SK-N-SH (cell line): ENCODE measurements at regions not wholly inside any gene's neighbourhood (a gene's known extent, or its start where the extent isn't known, plus 50 kb on each side); places are given as distances from the start of the nearest gene placed in this dataset.

Experiments
- CTCF ChIA-PET: fragments of 300-600, 350-600 bp; formaldehyde crosslinking; extraction: SDS; loops from one replicate; lab custom pipeline; 2021; lab: Yijun Ruan, JAX
- POLR2A ChIA-PET: fragments of 350-600 bp; sonication (Branson Sonifier 250); formaldehyde crosslinking; extraction: SDS; loops from one replicate; lab custom pipeline; 2020; ENCODE audit warnings: antibody characterized with exemption, inconsistent platforms; lab: Yijun Ruan, JAX
- DNase-seq: peaks from one replicate; pipeline ENCODE4 v3.0.0; 2012
- H2AFZ ChIP-seq: fragments of 200-600 bp; sonication (generic); 2 replicates; pipeline ENCODE4 v1.8.1; 2016; ENCODE audit warnings: antibody characterized with exemption, mild to moderate bottlenecking, low read depth
- H3F3A ChIP-seq: fragments of 200-600 bp; sonication (generic); replicated peaks from 2 replicates; pipeline ENCODE3; 2016; ENCODE audit warnings: antibody characterized with exemption, mild to moderate bottlenecking; ENCODE audit not compliant: insufficient read depth
- H3K27ac ChIP-seq, 2 experiments: fragments of 200-500 bp in 1 of 2; fragments of 200-600 bp in 1 of 2; sonication (Bioruptor generic) in 1 of 2; sonication (generic), shearing (Covaris generic) in 1 of 2; 2 replicates each; pipeline versions ENCODE4 v1.5.1 to v1.6.1; 2014 to 2016; ENCODE audit warnings: low read depth in 2 of 2, inconsistent platforms in 1 of 2, low read length in 1 of 2, mild to moderate bottlenecking in 1 of 2, mixed read lengths in 1 of 2
- H3K27me3 ChIP-seq: fragments of 200-600 bp; sonication (generic), shearing (Covaris generic); 2 replicates; pipeline ENCODE4 v1.6.1; 2016; ENCODE audit warnings: mixed run types; ENCODE audit not compliant: insufficient read depth
- H3K36me3 ChIP-seq, 2 experiments: fragments of 200-500 bp in 1 of 2; fragments of 200-600 bp in 1 of 2; sonication (Bioruptor generic) in 1 of 2; sonication (generic) in 1 of 2; replicated peaks in 1 of 2; 2 replicates each; pipeline versions ENCODE3 to v1.5.1; 2014 to 2016; ENCODE audit warnings: low read length in 1 of 2, mild to moderate bottlenecking in 1 of 2; ENCODE audit not compliant: insufficient read depth in 2 of 2, control insufficient read depth in 1 of 2
- H3K4me1 ChIP-seq, 2 experiments: fragments of 200-500 bp in 1 of 2; fragments of 200-600 bp in 1 of 2; sonication (Bioruptor generic) in 1 of 2; sonication (generic), shearing (Covaris generic) in 1 of 2; 2 replicates each; pipeline versions ENCODE4 v1.5.1 to v1.6.1; 2014 to 2016; ENCODE audit warnings: low read depth in 1 of 2, low read length in 1 of 2, mixed run types in 1 of 2; ENCODE audit not compliant: insufficient read depth in 2 of 2, control insufficient read depth in 1 of 2
- H3K4me2 ChIP-seq: fragments of 200-600 bp; sonication (generic), shearing (Covaris generic); 2 replicates; pipeline ENCODE4 v1.6.1; 2017; ENCODE audit warnings: mixed run types
- H3K4me3 ChIP-seq, 2 experiments: fragments of 200-500 bp in 1 of 2; fragments of 200-600 bp in 1 of 2; sonication (Bioruptor generic) in 1 of 2; sonication (generic), shearing (Covaris generic) in 1 of 2; 2 replicates each; pipeline versions ENCODE4 v1.5.1 to v1.8.1; 2014 to 2016; ENCODE audit warnings: low read depth in 2 of 2, inconsistent platforms in 1 of 2, low read length in 1 of 2, mild to moderate bottlenecking in 1 of 2, mixed read lengths in 1 of 2, moderate library complexity in 1 of 2
- H3K79me2 ChIP-seq: fragments of 200-600 bp; sonication (generic); 2 replicates; pipeline ENCODE4 v1.8.1; 2017; ENCODE audit warnings: mild to moderate bottlenecking; ENCODE audit not compliant: insufficient read depth
- H3K9ac ChIP-seq: fragments of 200-600 bp; sonication (generic); 2 replicates; pipeline ENCODE4 v1.6.1; 2017; ENCODE audit warnings: mixed run types
- H3K9me2 ChIP-seq: fragments of 200-600 bp; sonication (generic); 2 replicates; pipeline ENCODE4 v1.6.1; 2017; ENCODE audit warnings: mixed run types
- H3K9me3 ChIP-seq: fragments of 200-600 bp; sonication (generic); 2 replicates; pipeline ENCODE4 v1.6.1; 2017; ENCODE audit warnings: mixed run types, mild to moderate bottlenecking, moderate library complexity
- H4K20me1 ChIP-seq: fragments of 200-600 bp; sonication (generic); 2 replicates; pipeline ENCODE4 v1.6.1; 2017; ENCODE audit warnings: mild to moderate bottlenecking, mixed run types; ENCODE audit not compliant: insufficient read depth
- CHD2 ChIP-seq: fragments of 150-350 bp; IDR thresholded peaks from 2 replicates; pipeline ENCODE4 v1.6.1; 2018; ENCODE audit warnings: low read length; ENCODE audit not compliant: partially characterized antibody
- CTCF ChIP-seq: fragments of 200-600 bp; sonication (generic); IDR thresholded peaks from 2 replicates; pipeline ENCODE4 v1.6.1; 2017; ENCODE audit warnings: antibody characterized with exemption, mild to moderate bottlenecking, moderate library complexity
- FOXM1 ChIP-seq: IDR thresholded peaks from 2 replicates; pipeline ENCODE4 v1.4.0; 2012; ENCODE audit warnings: low read depth, mild to moderate bottlenecking
- GABPA ChIP-seq: IDR thresholded peaks from 2 replicates; pipeline ENCODE4 v1.4.0; 2012; ENCODE audit warnings: low read depth, mild to moderate bottlenecking
- GATA2 ChIP-seq: sonication (generic); formaldehyde crosslinking; IDR thresholded peaks from 2 replicates; pipeline ENCODE4 v1.5.0; 2020; ENCODE audit warnings: mild to moderate bottlenecking, missing genetic modification reagents
- MEF2A ChIP-seq: IDR thresholded peaks from 2 replicates; pipeline ENCODE4 v1.4.0; 2012; ENCODE audit warnings: low read depth, borderline replicate concordance
- MXI1 ChIP-seq: IDR thresholded peaks from 2 replicates; pipeline ENCODE4 v1.6.1; 2012; ENCODE audit warnings: mild to moderate bottlenecking, low read depth, low read length, improper control_type of control experiment
- NFIC ChIP-seq: IDR thresholded peaks from 2 replicates; pipeline ENCODE4 v1.4.0; 2012; ENCODE audit warnings: borderline replicate concordance
- RCOR1 ChIP-seq: fragments of 150-350 bp; IDR thresholded peaks from 2 replicates; pipeline ENCODE4 v1.6.1; 2017; ENCODE audit warnings: antibody characterized with exemption, low read length
- TAF1 ChIP-seq: IDR thresholded peaks from 2 replicates; pipeline ENCODE4 v1.6.1; 2012; ENCODE audit warnings: low read depth, mild to moderate bottlenecking, low read length, moderate library complexity, borderline replicate concordance
- TCF12 ChIP-seq: IDR thresholded peaks from 2 replicates; pipeline ENCODE4 v1.4.0; 2012
- TEAD4 ChIP-seq: IDR thresholded peaks from 2 replicates; pipeline ENCODE4 v1.4.0; 2012; ENCODE audit warnings: mild to moderate bottlenecking, borderline replicate concordance; ENCODE audit not compliant: insufficient read depth
- USF2 ChIP-seq: fragments of 150-350 bp; IDR thresholded peaks from 2 replicates; pipeline ENCODE4 v1.6.1; 2017; ENCODE audit warnings: antibody characterized with exemption, low read length, low read depth, borderline replicate concordance
- WGBS: methylation state at CpG from one replicate; pipeline ENCODE4 v1.1.6; 2017; ENCODE audit warnings: low lambda C conversion rate; 5-methylcytosine and 5-hydroxymethylcytosine counted together

DNA sequence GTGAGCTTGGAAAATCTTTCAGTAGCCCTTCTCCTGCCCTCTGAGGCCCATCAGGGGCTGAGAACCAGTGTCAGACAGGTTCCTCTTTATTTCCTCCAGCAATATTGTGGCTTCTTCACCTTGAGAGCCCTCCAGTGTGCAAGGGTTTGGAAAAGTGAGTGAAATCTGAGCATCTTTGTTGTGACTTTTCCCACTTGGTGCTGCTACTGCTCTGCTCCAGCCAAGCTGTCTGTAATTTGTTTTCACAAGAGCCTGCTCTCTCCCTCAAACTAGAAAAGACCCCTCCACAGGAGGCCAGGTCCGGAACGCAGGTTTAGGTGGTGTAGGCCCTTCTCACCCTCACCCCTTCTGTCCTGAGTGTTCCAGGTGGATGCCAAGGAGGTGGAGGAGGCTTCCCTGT lies 57.4 kb upstream of the SPRY4 start:
- Histone ChIP-seq H3K27ac (no peak overlapping the region), H3F3A (peaks cover 3% of the 10 kb centered on the region), H3K27me3 (no peaks in the 10 kb centered on the region), H3K9me2 (no peaks in the 10 kb centered on the region)
- DNase-seq: no peak
- TF ChIP-seq TCF12 (no peak), MEF2A (no peak), MXI1 (no peak)
- TF ChIP-seq, all 33 proteins: peak for 0
- Histone ChIP-seq H3K79me2 (no peaks in the 10 kb centered on the region), H2AFZ (no peak overlapping the region), H3K9ac (no peak overlapping the region), H4K20me1 (no peaks in the 10 kb centered on the region), H3K9me3 (no peaks in the 10 kb centered on the region), H3K4me1 (peaks cover 0 to 19% of the 10 kb centered on the region in 2 experiments; a peak in 3 of 4 replicates), H3K36me3 (peaks cover 0 to 6% of the 10 kb centered on the region in 2 experiments), H3K4me3 (no peak overlapping the region), H3K4me2 (no peak overlapping the region)
- WGBS: 100% methylated on average over 2 of the region's 2 CpGs
- ChIA-PET POLR2A (no interaction called here), CTCF (no interaction called here)

DNA sequence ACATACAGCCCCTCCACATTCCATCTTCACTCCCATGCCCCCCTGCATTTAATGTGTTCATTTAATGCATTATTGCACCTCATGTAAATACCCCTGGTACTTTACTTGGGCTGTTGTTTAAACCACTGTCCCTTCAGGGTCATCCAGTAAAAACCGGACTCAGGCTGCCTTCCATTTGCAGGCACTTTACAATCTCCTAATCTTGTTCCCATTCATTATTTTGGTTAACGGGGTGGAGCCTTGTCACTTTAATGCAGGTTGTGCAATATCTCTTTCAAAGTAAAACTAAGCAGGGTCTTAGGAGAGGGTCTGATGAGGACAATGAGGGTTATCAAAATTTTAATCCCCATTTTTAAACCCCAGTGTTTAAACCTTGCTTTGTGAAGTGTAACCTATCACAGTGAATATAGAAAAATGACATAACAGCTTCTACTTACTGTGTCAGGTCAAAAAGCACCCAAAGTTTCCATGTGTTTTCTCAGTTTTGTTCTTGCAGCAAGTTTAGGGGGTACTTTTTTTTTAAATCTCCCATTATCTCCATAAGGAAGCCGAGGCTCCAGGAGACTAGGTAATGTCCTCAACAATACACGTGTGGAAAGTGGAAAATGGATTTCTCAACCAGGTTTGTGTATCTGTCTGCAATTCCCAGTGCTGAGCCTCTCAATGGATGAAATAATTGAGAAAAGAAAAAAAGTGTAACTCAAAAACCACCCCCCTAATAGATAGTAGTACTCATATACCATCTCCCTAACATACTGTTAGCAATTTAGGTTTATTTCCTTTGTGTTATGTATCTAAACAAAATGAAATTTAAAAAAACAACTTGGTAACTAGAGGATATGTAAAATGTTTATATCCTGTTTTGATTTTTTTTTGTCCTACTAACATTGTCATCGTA lies 54.2 kb upstream of the SPRY4 start:
- Histone ChIP-seq H3K9ac (no peak overlapping the region), H3K4me2 (no peak overlapping the region), H3K9me2 (no peaks in the 10 kb centered on the region), H3K4me3 (no peak overlapping the region)
- TF ChIP-seq MXI1 (no peak), TAF1 (no peak)
- TF ChIP-seq, all 33 proteins: peak for 0
- 80% methylated on average over 5 of the region's 5 CpGs for WGBS
- H3K4me1 ChIP-seq: peaks cover 0 to 4% of the 10 kb centered on the region in 2 experiments; a peak in 2 of 4 replicates
- no peak overlapping the region for H2AFZ ChIP-seq
- DNase-seq: no peak
- H4K20me1 ChIP-seq: no peaks in the 10 kb centered on the region
- H3K27me3 ChIP-seq: no peaks in the 10 kb centered on the region
- no peaks in the 10 kb centered on the region for H3K9me3 ChIP-seq
- ChIA-PET CTCF (interaction anchor here (0.6 kb wide), 1 partner anchor 209 kb away, joined by 3 read pairs; no protein-coding TSS in a partner anchor), POLR2A (interaction anchor here (0.6 kb wide), 1 partner anchor 54 kb away, joined by 3 read pairs; the partner anchor contains the start of gene SPRY4)
- H3K27ac ChIP-seq: no peak overlapping the region
- H3K79me2 ChIP-seq: no peaks in the 10 kb centered on the region
- peaks cover 0 to 6% of the 10 kb centered on the region in 2 experiments for H3K36me3 ChIP-seq
- peaks cover 3% of the 10 kb centered on the region for H3F3A ChIP-seq

GRCh38 chr5:142375944-142376411 lies 51.2 kb upstream of the SPRY4 start:
- no peaks in the 10 kb centered on the region for H3K79me2 ChIP-seq
- no peaks in the 10 kb centered on the region for H3K27me3 ChIP-seq
- no peak overlapping the region for H3K4me2 ChIP-seq
- no peak for TF ChIP-seq GATA2 (CRISPR knock-in tag)
- no peak for TF ChIP-seq USF2
- TF ChIP-seq NFIC: no peak
- TF ChIP-seq MXI1: no peak
- no peak for TF ChIP-seq FOXM1
- TF ChIP-seq TEAD4: no peak
- no peak for TF ChIP-seq RCOR1
- TF ChIP-seq MEF2A: no peak
- no peak for TF ChIP-seq CTCF
- TF ChIP-seq GABPA: no peak
- no peak for TF ChIP-seq CHD2
- no peak for TF ChIP-seq TAF1
- peaks cover 0 to 4% of the 10 kb centered on the region in 2 experiments; a peak in 2 of 4 replicates for H3K4me1 ChIP-seq
- H3K9ac ChIP-seq: no peak overlapping the region
- 90% methylated on average over 8 of the region's 8 CpGs for WGBS
- no peaks in the 10 kb centered on the region for H4K20me1 ChIP-seq
- ChIA-PET CTCF (interaction anchor here (0.8 kb wide), 1 partner anchor 18 kb away, joined by 3 read pairs; no protein-coding TSS in a partner anchor), POLR2A (no interaction called here)
- H3K27ac ChIP-seq: peak overlapping the region in 1 of 2 experiments; percentile 23; a peak in 1 of 4 replicates
- DNase-seq: no peak
- H2AFZ ChIP-seq: no peak overlapping the region
- no peaks in the 10 kb centered on the region for H3K9me2 ChIP-seq
- peaks cover 0 to 6% of the 10 kb centered on the region in 2 experiments for H3K36me3 ChIP-seq
- no peak overlapping the region for H3K4me3 ChIP-seq
- peaks cover 3% of the 10 kb centered on the region for H3F3A ChIP-seq
- H3K9me3 ChIP-seq: no peaks in the 10 kb centered on the region
